ENCODE measurements at regions not wholly inside any gene's neighbourhood (a gene's known extent, or its start where the extent isn't known, plus 50 kb on each side); places are given as distances from the start of the nearest gene placed in this dataset.

GRCh38 chr1:229167318-229167717 is 103.6 kb upstream of the RAB4A start:
- no peak for TF ChIP-seq CTCF (IDR thresholded peaks at IDR 0.05)
- TF ChIP-seq EP300 (IDR thresholded peaks at IDR 0.05): no peak

Data from ovary (tissue), 3 donors.